Raji (cell line): ENCODE measurements at regions not wholly inside any gene's neighbourhood (a gene's known extent, or its start where the extent isn't known, plus 50 kb on each side); places are given as distances from the start of the nearest gene placed in this dataset.

Source experiments
- POLR2A ChIP-seq: IDR thresholded peaks from 2 replicates; pipeline ENCODE4 v1.6.1; 2011; ENCODE audit warnings: low read depth, low read length, control low read depth; ENCODE audit not compliant: insufficient read depth

DNA sequence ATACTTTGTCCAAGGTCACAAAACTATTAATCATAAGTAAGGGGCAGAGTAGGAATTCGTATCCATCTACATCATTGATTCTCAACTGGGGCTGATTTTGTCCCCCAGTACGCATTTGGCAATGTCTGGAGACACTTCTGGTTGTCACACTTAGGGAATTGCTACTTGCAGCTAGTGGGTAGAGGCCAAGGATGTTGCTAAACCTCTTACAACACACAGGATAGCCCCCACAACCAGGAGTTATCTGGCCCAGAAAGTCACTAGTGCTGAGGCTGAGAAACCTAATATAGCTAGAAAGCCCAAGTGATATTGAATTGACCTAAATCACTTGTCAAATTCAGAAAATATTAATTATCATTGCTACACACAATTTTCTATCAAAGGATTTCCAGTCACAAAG, 120.4 kb upstream of the ABCA1 start:
- no peak for TF ChIP-seq POLR2A

DNA sequence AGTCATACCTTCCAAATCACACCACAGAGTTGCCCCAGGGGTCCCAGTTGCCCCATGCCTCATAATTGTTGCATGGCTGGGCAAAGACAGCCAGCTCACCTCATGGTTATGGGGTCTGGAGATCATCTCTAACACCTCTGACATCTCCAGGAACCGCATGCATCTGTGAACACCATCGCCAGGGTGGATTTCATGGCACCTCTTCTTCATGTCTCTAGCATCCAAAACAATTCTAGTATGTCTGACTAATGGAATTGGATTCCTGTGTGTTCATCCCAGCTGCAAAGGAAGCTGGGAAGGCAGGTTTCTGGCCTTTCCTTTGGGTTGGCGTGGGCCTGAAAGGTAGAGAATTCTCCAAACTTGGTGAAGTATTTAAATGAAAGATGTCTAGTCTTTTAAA, 122.3 kb upstream of the ABCA1 start:
- TF ChIP-seq POLR2A, result no peak

DNA sequence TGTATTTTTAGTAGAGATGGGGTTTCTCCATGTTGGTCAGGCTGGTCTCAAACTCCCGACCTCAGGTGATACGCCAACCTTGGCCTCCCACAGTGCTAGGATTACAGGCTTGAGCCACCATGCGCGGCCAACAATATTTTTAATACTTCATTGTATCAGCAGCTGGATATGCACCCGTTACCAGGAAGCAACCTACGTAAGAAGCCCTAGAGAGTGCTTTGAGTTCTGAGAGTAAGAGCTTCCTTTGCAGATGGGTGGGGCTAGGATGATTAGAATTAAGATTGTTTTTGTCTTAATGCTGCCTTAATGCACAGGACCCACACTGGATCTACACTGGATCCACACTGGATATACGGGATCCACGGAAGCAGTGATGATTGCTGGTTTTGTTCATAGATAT, 123.9 kb upstream of the ABCA1 start:
- no peak for TF ChIP-seq POLR2A

DNA sequence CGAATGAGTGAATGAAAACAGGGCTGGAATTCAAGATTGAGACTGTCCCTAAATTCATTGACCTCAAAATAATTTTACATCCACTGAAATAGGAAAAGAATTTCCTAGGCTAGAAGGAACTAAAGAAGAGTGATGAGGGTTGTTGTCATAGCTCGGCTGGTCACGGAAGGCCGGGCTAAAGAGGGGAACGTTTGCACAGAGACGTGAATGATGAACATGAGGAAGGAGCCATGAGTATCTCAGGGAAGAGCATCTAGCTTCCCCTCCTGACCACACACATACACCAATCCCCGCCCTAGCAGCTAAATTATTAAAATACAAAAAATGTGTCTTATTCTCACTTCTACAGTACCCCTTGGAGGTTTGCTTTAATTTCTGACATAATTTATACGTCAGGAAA, 124.4 kb upstream of the ABCA1 start:
- TF ChIP-seq POLR2A, result no peak

DNA sequence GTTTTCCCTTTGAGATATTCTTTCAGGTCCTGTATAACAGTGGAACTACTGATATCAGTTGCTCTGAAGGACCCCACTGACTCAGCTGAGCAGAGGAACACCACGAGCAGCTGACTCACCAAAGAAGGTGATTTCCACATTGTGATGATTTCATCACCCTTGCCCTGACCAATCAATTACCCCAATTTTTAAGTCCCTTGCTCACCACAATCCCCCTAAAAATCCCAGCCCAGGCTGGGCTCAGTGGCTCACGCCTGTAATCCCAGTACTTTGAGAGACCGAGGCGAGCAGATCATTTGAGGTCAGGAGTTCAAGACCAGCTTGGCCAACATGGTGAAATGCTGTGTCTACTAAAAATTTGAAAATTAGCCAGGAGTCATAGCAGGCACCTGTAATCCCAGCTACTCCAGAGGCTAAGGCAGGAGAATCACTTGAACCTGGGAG, 125.3 kb upstream of the ABCA1 start:
- no peak for TF ChIP-seq POLR2A

DNA sequence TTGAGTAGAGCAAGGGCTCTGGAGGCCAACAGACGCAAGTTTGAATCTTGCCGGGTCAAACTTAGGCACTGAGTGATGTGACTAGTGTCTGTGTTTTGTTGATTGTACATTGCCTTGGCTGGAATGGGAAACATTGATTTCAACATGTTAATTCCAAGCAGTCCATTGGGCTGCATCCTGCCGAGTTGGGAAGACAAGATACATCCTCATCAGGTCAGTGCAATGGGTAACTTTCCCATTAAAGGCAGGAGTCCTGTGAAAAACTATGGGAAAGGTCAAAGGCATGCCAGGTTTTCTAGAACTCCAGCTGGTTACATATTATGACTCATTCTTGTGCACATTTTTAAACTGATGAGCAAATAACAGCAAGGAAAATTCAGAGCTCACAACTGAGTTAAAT, 126.5 kb upstream of the ABCA1 start:
- no peak for TF ChIP-seq POLR2A

DNA sequence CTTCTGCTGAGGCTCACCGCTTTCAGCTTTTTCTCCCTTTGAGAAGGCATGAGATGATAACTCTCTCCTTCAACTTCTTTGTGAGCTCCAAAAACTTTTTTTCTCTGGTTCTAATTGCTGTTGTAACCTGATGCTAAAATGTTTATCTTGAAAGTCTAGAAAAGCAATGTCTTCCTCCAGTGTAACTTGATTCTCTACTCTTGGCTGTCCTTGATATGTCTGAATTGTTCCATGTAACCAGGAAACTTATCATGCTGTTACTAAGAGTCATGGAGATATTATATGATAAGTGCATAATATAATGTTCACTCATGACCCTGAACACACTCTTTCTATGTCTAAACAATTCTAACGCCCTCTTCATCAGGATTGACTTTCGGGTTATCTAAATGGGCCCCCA, 128.0 kb upstream of the ABCA1 start:
- TF ChIP-seq POLR2A, result no peak

DNA sequence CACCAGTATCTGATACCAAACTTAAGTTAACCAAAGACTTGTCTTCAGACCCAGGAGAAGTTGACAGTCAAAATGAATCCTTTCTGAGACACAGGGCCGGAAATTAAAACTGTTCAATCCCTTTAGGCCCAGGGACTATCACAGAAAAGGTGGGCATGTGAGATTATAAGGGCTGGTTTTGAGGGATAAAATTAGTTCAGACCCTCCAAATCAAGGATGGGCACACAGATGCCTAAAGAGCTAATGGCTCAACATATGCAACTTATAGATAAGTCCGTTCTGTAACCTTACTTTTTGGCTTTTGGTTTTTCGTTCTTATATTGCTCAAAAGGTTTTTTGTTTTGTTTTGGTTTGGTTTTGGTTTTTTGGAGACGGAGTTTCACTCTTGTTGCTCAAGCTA, 129.6 kb upstream of the ABCA1 start:
- no peak for TF ChIP-seq POLR2A

DNA sequence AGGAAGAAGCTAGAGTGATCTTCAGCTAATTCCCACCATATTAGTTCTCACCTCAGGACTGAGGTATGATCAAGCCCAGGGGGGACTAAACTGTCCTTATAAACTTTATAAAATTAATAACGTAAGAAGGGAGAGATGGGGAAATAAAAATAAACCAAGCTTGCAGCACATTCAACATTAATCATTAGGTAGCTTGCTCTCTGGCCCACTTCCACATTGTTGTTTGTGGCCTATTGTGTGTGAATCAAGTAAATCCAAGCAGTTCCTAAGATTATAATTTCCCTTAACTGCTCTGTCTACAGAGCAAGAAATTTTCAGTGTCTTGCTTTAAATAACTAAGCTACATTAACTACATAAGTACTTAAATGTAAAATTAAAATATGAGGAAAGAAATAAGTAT, 131.3 kb upstream of the ABCA1 start:
- no peak for TF ChIP-seq POLR2A

DNA sequence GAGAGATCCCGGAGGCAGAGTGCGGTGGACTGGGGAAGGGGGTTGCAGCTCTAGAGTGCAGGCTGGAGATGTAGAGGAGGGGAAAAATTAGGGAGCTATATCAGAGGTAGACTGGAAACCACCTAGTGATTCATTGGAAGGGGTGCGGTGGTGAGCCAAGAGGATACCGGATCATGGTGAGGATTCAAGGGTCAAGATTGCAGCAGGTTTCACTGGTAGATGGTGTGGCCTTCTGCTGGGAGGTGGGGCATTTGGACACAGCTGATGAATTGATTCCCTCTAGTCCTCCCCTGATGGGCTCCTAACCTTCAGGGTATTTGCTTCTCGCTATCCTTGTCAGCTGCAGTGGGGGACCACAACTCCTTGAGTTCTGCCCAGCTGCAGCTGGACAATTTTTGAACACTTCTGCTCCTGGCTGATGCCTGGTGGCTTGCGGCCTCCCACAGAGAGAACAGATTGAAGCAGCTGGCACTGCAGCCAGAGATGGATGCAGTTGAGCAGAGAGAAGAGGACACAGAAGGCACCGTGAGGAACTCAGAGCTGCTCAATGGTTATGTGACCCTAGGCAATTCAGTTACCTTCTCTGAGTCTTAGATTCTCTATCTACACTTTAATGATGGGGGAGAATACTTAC, 134.4 kb upstream of the ABCA1 start:
- TF ChIP-seq POLR2A, result no peak

DNA sequence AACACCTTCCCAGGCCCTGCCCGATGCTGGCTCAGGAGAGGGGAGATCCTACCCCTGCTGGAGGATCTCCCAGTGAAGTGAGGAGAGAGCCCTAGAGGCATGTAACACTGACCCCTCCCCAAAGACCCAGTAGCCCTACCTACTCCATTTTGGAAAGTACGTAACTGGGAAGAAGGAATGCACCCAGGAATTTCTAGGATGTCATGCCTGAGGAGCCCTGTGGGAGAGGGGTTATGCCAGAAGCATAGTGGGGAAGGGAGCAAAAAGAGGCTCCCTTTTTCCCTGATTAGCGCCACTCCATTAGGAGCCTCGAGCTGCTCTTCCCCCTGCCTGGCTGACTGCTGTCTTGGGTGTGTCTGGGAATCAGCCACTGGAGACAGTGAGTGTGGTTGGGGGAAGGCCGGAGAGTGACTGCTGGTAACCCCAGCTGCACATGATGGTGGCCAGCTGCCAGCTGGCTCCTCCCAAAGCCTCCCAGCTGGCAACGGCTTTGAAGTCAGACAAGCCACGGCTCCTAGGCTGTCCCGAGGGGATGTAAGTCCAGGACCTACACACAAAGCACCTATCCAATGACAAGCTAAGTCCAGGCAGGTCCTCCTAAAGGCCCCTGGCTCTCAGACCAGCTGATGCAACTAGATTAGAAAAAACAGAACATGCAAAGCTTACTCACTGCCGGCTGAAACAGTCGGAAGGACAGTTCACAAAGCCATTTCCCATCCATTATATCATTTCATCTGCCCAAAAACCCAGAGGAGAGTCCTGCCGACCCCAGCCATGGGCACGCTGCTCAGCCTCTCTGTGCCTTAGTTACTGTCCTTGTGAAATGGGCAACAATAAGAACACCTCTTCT, 136.5 kb upstream of the ABCA1 start:
- no peak for TF ChIP-seq POLR2A

DNA sequence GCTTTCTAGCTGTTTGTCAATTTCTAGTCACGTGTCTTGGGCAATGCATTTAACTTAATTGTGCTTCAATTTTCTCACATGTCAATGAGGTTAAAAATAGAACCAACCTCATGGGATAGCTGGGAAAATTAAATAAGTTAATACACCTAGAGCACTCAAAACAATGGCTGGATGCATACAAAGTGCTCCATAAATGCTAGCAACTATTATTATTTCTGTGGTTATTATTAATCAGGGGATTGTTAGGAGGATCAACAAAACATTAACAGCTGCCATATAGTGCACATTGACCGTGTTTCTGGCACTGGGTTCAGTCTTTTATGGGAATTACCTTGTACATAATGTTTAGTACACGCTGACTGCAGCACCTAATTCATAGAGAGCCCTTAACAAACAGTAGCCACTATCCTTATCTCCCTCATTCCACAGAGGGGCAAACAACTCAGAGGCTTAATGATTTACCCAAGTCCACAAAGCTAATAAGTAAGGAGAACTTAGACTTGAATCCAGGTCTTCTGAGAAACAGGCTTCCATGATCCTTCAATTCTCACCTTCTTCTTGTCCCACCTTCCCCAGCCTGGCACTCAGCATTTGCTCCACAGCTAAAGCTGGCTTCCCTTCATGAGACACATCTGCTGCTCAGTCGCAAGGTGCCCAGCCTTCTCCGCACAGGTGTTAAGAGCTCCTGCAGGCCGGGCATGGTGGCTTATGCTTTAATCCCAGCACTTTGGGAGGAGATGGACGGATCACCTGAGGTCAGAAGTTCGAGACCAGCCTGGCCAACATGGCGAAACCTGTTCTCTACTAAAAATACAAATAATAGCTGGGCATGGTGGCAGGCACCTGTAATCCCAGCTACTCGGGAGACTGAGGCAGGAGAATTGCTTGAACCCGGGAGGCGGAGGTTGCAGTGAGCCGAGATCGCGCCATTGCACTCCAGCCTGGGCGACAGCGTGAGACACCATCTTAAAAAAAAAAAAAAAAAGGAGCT, 137.4 kb upstream of the ABCA1 start:
- TF ChIP-seq POLR2A, result no peak

DNA sequence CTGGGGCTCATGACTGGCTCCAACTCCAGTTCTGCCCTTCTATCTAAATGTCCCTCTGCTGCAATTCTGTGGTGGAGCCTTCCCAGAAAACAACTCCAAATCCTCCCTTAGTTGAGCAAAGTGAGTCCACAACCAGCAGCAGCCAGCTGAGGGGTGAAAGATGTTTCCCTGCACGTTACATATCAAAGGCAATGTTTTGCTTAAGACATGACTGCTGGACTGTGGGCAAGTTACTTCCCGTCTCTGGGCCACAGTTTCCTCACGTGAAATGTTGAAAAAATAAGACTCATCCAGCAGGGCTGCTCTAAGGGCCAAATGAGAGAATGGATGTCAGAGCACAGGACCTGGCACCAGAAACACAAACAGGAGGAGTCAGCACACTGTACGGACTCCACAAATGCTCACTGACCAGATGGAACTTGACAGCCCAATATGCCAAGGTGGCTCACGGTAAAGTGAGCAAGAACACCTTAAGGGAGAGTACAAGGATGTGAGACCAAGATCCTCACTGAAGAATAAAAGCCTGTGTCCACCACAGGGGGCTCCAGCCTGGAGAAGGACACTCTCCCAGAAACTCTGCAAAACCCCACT, 138.4 kb upstream of the ABCA1 start:
- TF ChIP-seq POLR2A, result no peak

DNA sequence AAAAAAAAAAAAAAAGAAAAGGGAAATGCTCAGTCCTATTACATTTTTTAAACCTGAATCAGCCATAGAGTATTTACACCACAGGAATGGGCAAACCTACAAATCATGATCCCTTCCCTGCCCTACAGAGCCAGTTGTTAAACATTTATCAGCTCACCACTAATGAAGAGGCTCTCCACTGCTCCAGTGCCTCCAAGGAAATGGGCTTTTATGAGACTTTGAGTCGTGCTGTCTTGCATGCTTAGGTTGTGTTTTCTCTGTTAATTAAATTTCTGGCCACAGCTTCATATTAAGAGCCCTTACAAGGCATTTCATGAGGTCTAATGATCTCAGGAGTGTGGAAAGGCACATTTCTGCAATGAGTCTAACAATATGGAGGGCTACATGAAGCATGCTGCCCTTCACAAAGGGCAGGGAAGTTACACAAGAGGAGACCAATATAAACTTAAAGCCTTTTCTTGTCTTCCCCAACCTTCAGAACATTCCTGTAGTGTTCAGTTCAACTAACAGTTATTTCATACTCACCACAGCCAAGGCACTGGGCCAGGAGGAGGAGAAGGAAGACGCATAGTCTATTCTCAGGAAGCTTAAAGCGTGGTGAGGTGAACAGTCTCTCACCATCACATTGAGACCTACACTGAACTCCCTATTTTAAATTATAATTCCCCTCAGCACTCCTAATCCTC, 140.1 kb upstream of the ABCA1 start:
- no peak for TF ChIP-seq POLR2A
